GM23338 (cell line): ENCODE measurements at regions not wholly inside any gene's neighbourhood (a gene's known extent, or its start where the extent isn't known, plus 50 kb on each side); places are given as distances from the start of the nearest gene placed in this dataset.

Experiments used
- ATAC-seq: fragments of 200-7000 bp; cut with Tn5 transposase; 3 replicates; pipeline ENCODE4 v1.9.1; 2020
- DNase-seq: peaks from one replicate; pipeline ENCODE4 v3.0.0-alpha.2; 2015; ENCODE audit warnings: low spot score
- H2AFZ ChIP-seq: fragments of 200-600 bp; sonication (generic); 2 replicates; pipeline ENCODE4 v1.8.0; 2016; ENCODE audit warnings: antibody characterized with exemption, mild to moderate bottlenecking, moderate library complexity
- H3F3A ChIP-seq: fragments of 200-600 bp; sonication (generic); replicated peaks from 2 replicates; pipeline ENCODE4 v1.8.0; 2017; ENCODE audit warnings: antibody characterized with exemption, mixed run types, low read depth
- H3K27ac ChIP-seq: fragments of 200-600 bp; sonication (generic); 2 replicates; pipeline ENCODE4 v1.6.1; 2016; ENCODE audit warnings: low read depth
- H3K27me3 ChIP-seq: fragments of 200-600 bp; sonication (generic); 2 replicates; pipeline ENCODE4 v1.8.0; 2016; ENCODE audit warnings: mild to moderate bottlenecking, mixed run types, moderate library complexity; ENCODE audit not compliant: insufficient read depth
- H3K36me3 ChIP-seq: fragments of 200-600 bp; sonication (generic); 2 replicates; pipeline ENCODE4 v1.8.0; 2016; ENCODE audit warnings: mild to moderate bottlenecking; ENCODE audit not compliant: insufficient read depth
- H3K4me1 ChIP-seq: fragments of 200-600 bp; sonication (generic); 2 replicates; pipeline ENCODE4 v1.8.0; 2016; ENCODE audit warnings: mild to moderate bottlenecking, moderate library complexity; ENCODE audit not compliant: insufficient read depth
- H3K4me2 ChIP-seq: fragments of 200-600 bp; sonication (generic); 2 replicates; pipeline ENCODE4 v1.7.1; 2017; ENCODE audit warnings: mixed run types
- H3K4me3 ChIP-seq: fragments of 200-600 bp; sonication (generic); 2 replicates; pipeline ENCODE4 v1.6.1; 2016; ENCODE audit warnings: mixed run types
- H3K79me2 ChIP-seq: fragments of 200-600 bp; sonication (generic); replicated peaks from 2 replicates; pipeline ENCODE4 v1.8.0; 2017; ENCODE audit warnings: mild to moderate bottlenecking; ENCODE audit not compliant: insufficient read depth
- H3K9me2 ChIP-seq: fragments of 200-600 bp; sonication (generic); 2 replicates; pipeline ENCODE4 v1.8.0; 2017; ENCODE audit not compliant: insufficient read depth
- H4K20me1 ChIP-seq: fragments of 200-600 bp; sonication (generic); replicated peaks from 2 replicates; pipeline ENCODE4 v1.8.0; 2017; ENCODE audit warnings: mild to moderate bottlenecking; ENCODE audit not compliant: insufficient read depth
- H3K27ac Mint-ChIP-seq: 2 replicates; pipeline ENCODE4 v1.8.0; 2020; ENCODE audit warnings: inconsistent platforms, mild to moderate bottlenecking, moderate library complexity, mixed read lengths
- H3K27me3 Mint-ChIP-seq: 3 replicates; pipeline ENCODE4 v1.8.0; 2022; ENCODE audit warnings: low read depth, mild to moderate bottlenecking, moderate library complexity, mixed read lengths, inconsistent platforms; ENCODE audit not compliant: insufficient read depth, poor library complexity
- H3K36me3 Mint-ChIP-seq: 3 replicates; pipeline ENCODE4 v1.8.0; 2021; ENCODE audit warnings: low read depth, mild to moderate bottlenecking, inconsistent platforms, moderate library complexity, mixed read lengths
- H3K4me1 Mint-ChIP-seq: 3 replicates; pipeline ENCODE4 v1.8.0; 2020; ENCODE audit warnings: mild to moderate bottlenecking, inconsistent platforms, mixed read lengths
- H3K4me3 Mint-ChIP-seq: 3 replicates; pipeline ENCODE4 v1.8.0; 2021; ENCODE audit warnings: moderate library complexity, mild to moderate bottlenecking, inconsistent platforms, mixed read lengths
- H3K9me3 Mint-ChIP-seq: 3 replicates; pipeline ENCODE4 v1.8.0; 2020; ENCODE audit warnings: moderate library complexity, mild to moderate bottlenecking, inconsistent platforms, mixed read lengths
- CREB1 ChIP-seq: fragments of 250-450 bp; sonication (Bioruptor Pico); IDR thresholded peaks from 2 replicates; pipeline ENCODE4 v1.5.0; 2020; ENCODE audit warnings: low read depth, mild to moderate bottlenecking, moderate library complexity
- CTCF ChIP-seq, 2 experiments: fragments of 200-600 bp in 1 of 2; sonication (generic) in 1 of 2; conservative IDR thresholded peaks; 2 replicates each; pipeline versions ENCODE4 v1.5.1 to v1.6.1; 2016 to 2017; ENCODE audit warnings: antibody characterized with exemption in 2 of 2, low read depth in 2 of 2, mild to moderate bottlenecking in 2 of 2, moderate library complexity in 1 of 2
- ETS1 ChIP-seq: IDR thresholded peaks from 2 replicates; pipeline ENCODE4 v1.6.1; 2016; ENCODE audit warnings: antibody characterized with exemption
- EZH2 ChIP-seq: fragments of 200-600 bp; sonication (generic); IDR thresholded peaks from one replicate; pipeline ENCODE4 v1.8.0; 2017; ENCODE audit warnings: antibody characterized with exemption, mild to moderate bottlenecking, low read depth; ENCODE audit not compliant: unreplicated experiment
- EZH2phosphoT487 ChIP-seq: fragments of 200-600 bp; sonication (generic); IDR thresholded peaks from one replicate; pipeline ENCODE4 v1.8.1; 2018; ENCODE audit warnings: antibody characterized with exemption; ENCODE audit not compliant: unreplicated experiment
- JUNB ChIP-seq: IDR thresholded peaks from one replicate; pipeline ENCODE4 v1.6.1; 2016; ENCODE audit warnings: antibody characterized with exemption; ENCODE audit not compliant: unreplicated experiment
- NANOG ChIP-seq: IDR thresholded peaks from 2 replicates; pipeline ENCODE4 v1.6.1; 2016; ENCODE audit warnings: antibody characterized with exemption, borderline replicate concordance
- POLR2AphosphoS5 ChIP-seq: IDR thresholded peaks from 2 replicates; pipeline ENCODE4 v1.6.1; 2016; ENCODE audit warnings: antibody characterized with exemption, low read depth
- REST ChIP-seq: IDR thresholded peaks from one replicate; pipeline ENCODE4 v1.6.1; 2018; ENCODE audit warnings: antibody characterized with exemption; ENCODE audit not compliant: unreplicated experiment
- STAT1 ChIP-seq: IDR thresholded peaks from one replicate; pipeline ENCODE4 v1.6.1; 2016; ENCODE audit warnings: antibody characterized with exemption; ENCODE audit not compliant: unreplicated experiment
- ZNF114 ChIP-seq: fragments of 250-450 bp; sonication (Bioruptor Pico); IDR thresholded peaks from 2 replicates; pipeline ENCODE4 v1.5.0; 2020; ENCODE audit warnings: mild to moderate bottlenecking, moderate library complexity
- ZNF331 ChIP-seq: fragments of 250-450 bp; sonication (Bioruptor Pico); IDR thresholded peaks from 2 replicates; pipeline ENCODE4 v1.5.0; 2020; ENCODE audit warnings: low read depth, mild to moderate bottlenecking, moderate library complexity
- ZNF462 ChIP-seq: fragments of 250-450 bp; sonication (Bioruptor Pico); IDR thresholded peaks from 2 replicates; pipeline ENCODE4 v1.5.0; 2020; ENCODE audit warnings: mild to moderate bottlenecking, moderate library complexity

- DNase-seq (no peak), ATAC-seq (no peak)
- peak overlapping the region; percentile 7; the same call in 1 of the 2 replicates for H2AFZ ChIP-seq
- no peak overlapping the region for H3K27ac Mint-ChIP-seq
- H3K36me3 ChIP-seq = no peaks in the 10 kb centered on the region
- H3K9me3 Mint-ChIP-seq = no peaks in the 10 kb centered on the region
- H3K27me3 ChIP-seq = no peaks in the 10 kb centered on the region
- no peaks in the 10 kb centered on the region for H3K9me2 ChIP-seq
- H3K79me2 ChIP-seq = no peaks in the 10 kb centered on the region
- H3K4me3 ChIP-seq = no peak overlapping the region
- H3K4me3 Mint-ChIP-seq = no peak overlapping the region
- no peaks in the 10 kb centered on the region for H4K20me1 ChIP-seq
- no peak overlapping the region for H3K27ac ChIP-seq
- TF ChIP-seq CTCF (conservative IDR thresholded peaks at IDR 0.05; ENCODE audit: low read depth in 2 of 2) = no peak
- TF ChIP-seq ZNF114 (CRISPR knock-in tag) = no peak
- TF ChIP-seq EZH2 = no peak
- no peak for TF ChIP-seq ZNF331 (CRISPR knock-in tag)
- no peak for TF ChIP-seq NANOG
- TF ChIP-seq EZH2phosphoT487 = no peak
- no peak for TF ChIP-seq POLR2AphosphoS5
- TF ChIP-seq STAT1 = no peak
- TF ChIP-seq ETS1 = no peak
- TF ChIP-seq ZNF462 (CRISPR knock-in tag) = no peak
- TF ChIP-seq JUNB = no peak
- no peak for TF ChIP-seq REST
- TF ChIP-seq CREB1 (CRISPR knock-in tag) = no peak
- peaks cover 43% of the 10 kb centered on the region for H3K4me1 Mint-ChIP-seq
- no peaks in the 10 kb centered on the region for H3K36me3 Mint-ChIP-seq
- peaks cover 17% of the 10 kb centered on the region for H3K4me1 ChIP-seq
- peaks cover 2% of the 10 kb centered on the region for H3K27me3 Mint-ChIP-seq
- H3K4me2 ChIP-seq = no peak overlapping the region
- no peaks in the 10 kb centered on the region for H3F3A ChIP-seq
Measured at GRCh38 chr20:17878069-17878911, 90.3 kb downstream of the SNX5 start.
